Spleen (tissue), 11 donors: ENCODE measurements at regions not wholly inside any gene's neighbourhood (a gene's known extent, or its start where the extent isn't known, plus 50 kb on each side); places are given as distances from the start of the nearest gene placed in this dataset.

ENCODE experiments used
- DNase-seq: peaks from one replicate; pipeline ENCODE4 v3.0.0-alpha.2; 2020
- H3K27ac ChIP-seq, 8 donors: fragments of 200-600 bp; sonication (generic) in 7 of 8; 1 replicate in 4 of 8; 2 replicates in 4 of 8; pipeline versions ENCODE4 v1.5.0 to v1.8.0; 2016 to 2021; ENCODE audit warnings: inconsistent platforms in 4 of 8, mild to moderate bottlenecking in 4 of 8, moderate library complexity in 1 of 8
- H3K27me3 ChIP-seq, 7 donors: fragments of 200-600 bp; sonication (generic) in 6 of 7; replicated peaks in 1 of 7; 1 replicate in 4 of 7; 2 replicates in 3 of 7; pipeline versions ENCODE4 v1.5.0 to v1.8.0; 2016 to 2021; ENCODE audit warnings: inconsistent platforms in 3 of 7, mild to moderate bottlenecking in 1 of 7
- H3K36me3 ChIP-seq, 6 donors: fragments of 200-600 bp; sonication (generic) in 5 of 6; 1 replicate in 4 of 6; 2 replicates in 2 of 6; pipeline versions ENCODE4 v1.5.0 to v1.8.0; 2016 to 2021; ENCODE audit warnings: inconsistent platforms in 2 of 6
- H3K4me1 ChIP-seq, 6 donors: fragments of 200-600 bp; sonication (generic) in 5 of 6; 1 replicate in 3 of 6; 2 replicates in 3 of 6; pipeline versions ENCODE4 v1.5.0 to v1.8.0; 2016 to 2021; ENCODE audit warnings: inconsistent platforms in 3 of 6
- H3K4me3 ChIP-seq, 8 donors: fragments of 200-600 bp; sonication (generic) in 7 of 8; 1 replicate in 4 of 8; 2 replicates in 4 of 8; pipeline versions ENCODE4 v1.5.0 to v1.8.0; 2016 to 2021; ENCODE audit warnings: inconsistent platforms in 4 of 8, mild to moderate bottlenecking in 4 of 8, moderate library complexity in 2 of 8
- H3K9me3 ChIP-seq, 8 donors: fragments of 200-600 bp; sonication (generic) in 7 of 8; 1 replicate in 4 of 8; 2 replicates in 4 of 8; pipeline versions ENCODE4 v1.5.0 to v1.8.0; 2016 to 2021; ENCODE audit warnings: inconsistent platforms in 4 of 8
- CTCF ChIP-seq, 11 experiments: fragments of 200-600 bp in 7 of 11; fragments of 450-650 bp in 4 of 11; sonication (generic) in 4 of 11; IDR thresholded peaks in 8 of 11; conservative IDR thresholded peaks in 3 of 11; 1 replicate in 7 of 11; 2 replicates in 4 of 11; pipeline versions ENCODE4 v1.4.0 to v1.8.0; 2016 to 2021; ENCODE audit warnings: antibody characterized with exemption in 11 of 11, inconsistent platforms in 4 of 11, mild to moderate bottlenecking in 1 of 11
- POLR2A ChIP-seq, 3 donors: fragments of 450-650 bp; IDR thresholded peaks; one replicate each; pipeline ENCODE4 v1.5.1; 2017; ENCODE audit warnings: antibody characterized with exemption in 3 of 3, mild to moderate bottlenecking in 1 of 3
- POLR2AphosphoS5 ChIP-seq, 3 donors: sonication (generic); formaldehyde crosslinking; IDR thresholded peaks; one replicate each; pipeline ENCODE4 v1.5.1; 2017; ENCODE audit warnings: antibody characterized with exemption in 3 of 3
- WGBS, 5 donors: extraction: QIAGEN DNeasy Blood & Tissue Kit in 3 of 5; methylation state at CpG; one replicate each; pipeline versions ENCODE4 v1.1.5 to v1.1.7; 2013 to 2018; 5-methylcytosine and 5-hydroxymethylcytosine counted together
- intact Hi-C: fragments of 100-400 bp; cut with DNase I; formaldehyde crosslinking; loops from one replicate; pipeline ENCODE4 v1.15.0; 2023; ENCODE audit warnings: low total_unique reads
- donor health status: healthy with polysubstance abuse.
- donor health status: DM: no; HTN: no; CAD: no; lungs with moderate emphysema.
- donor health status: DM: no; HTN: no; CAD: no.
- donor health status: Bipolar disorder and iron deficiency.
- donor health status: healthy.
- donor health status: DM: no; HTN: no; CAD: no.
- donor health status: DM: yes; HTN: yes; CAD: no.

- Histone ChIP-seq H3K27ac (no peak overlapping the region), H3K36me3 (no peaks in the 10 kb centered on the region), H3K27me3 (no peaks in the 10 kb centered on the region), H3K4me3 (no peak overlapping the region), H3K4me1 (no peaks in the 10 kb centered on the region), H3K9me3 (peaks cover 0 to 32% (median 12%) of the 10 kb centered on the region in 8 donors)
- DNase-seq: no peak
- intact Hi-C loops: no loop called here
- WGBS, 5 donors: 86 to 92% (median 91%) methylated on average over 17 of the region's 17 CpGs
- no peak for TF ChIP-seq CTCF (IDR thresholded peaks at IDR 0.05 in 8 of 11, conservative IDR thresholded peaks at IDR 0.05 in 3 of 11)
- TF ChIP-seq POLR2A (IDR thresholded peaks at IDR 0.05): no peak
- no peak for TF ChIP-seq POLR2AphosphoS5 (IDR thresholded peaks at IDR 0.05)
These were observed 336.3 kb downstream of the IRX1 start for GRCh38 chr5:3931976-3932375.

- Histone ChIP-seq H3K9me3 (peaks cover 0 to 33% (median 24%) of the 10 kb centered on the region in 8 donors), H3K4me1 (no peaks in the 10 kb centered on the region), H3K36me3 (no peaks in the 10 kb centered on the region), H3K27ac (no peak overlapping the region), H3K4me3 (no peak overlapping the region), H3K27me3 (no peaks in the 10 kb centered on the region)
- no peak for DNase-seq
- intact Hi-C loops: no loop called here
- no peak for TF ChIP-seq POLR2AphosphoS5 (IDR thresholded peaks at IDR 0.05)
- 86 to 95% (median 91%) methylated on average over 4 of the region's 4 CpGs for WGBS, 5 donors
These were observed 337.9 kb downstream of the IRX1 start for GRCh38 chr5:3933536-3933935.

- no peak for DNase-seq
- no peak overlapping the region for H3K27ac ChIP-seq
- WGBS, 5 donors: 76 to 88% (median 81%) methylated on average over 2 of the region's 2 CpGs
- TF ChIP-seq POLR2AphosphoS5 (IDR thresholded peaks at IDR 0.05) (no peak), CTCF (IDR thresholded peaks at IDR 0.05 in 8 of 11, conservative IDR thresholded peaks at IDR 0.05 in 3 of 11) (no peak), POLR2A (IDR thresholded peaks at IDR 0.05) (no peak)
- H3K9me3 ChIP-seq: peaks cover 0 to 36% (median 27%) of the 10 kb centered on the region in 8 donors
- no peaks in the 10 kb centered on the region for H3K36me3 ChIP-seq
- no peak overlapping the region for H3K4me3 ChIP-seq
- intact Hi-C loops: no loop called here
- H3K27me3 ChIP-seq: no peaks in the 10 kb centered on the region
- no peaks in the 10 kb centered on the region for H3K4me1 ChIP-seq
These were observed 338.3 kb downstream of the IRX1 start for GRCh38 chr5:3933966-3934365.

- H3K36me3 ChIP-seq: no peaks in the 10 kb centered on the region
- no peaks in the 10 kb centered on the region for H3K4me1 ChIP-seq
- H3K9me3 ChIP-seq: peaks cover 0 to 49% (median 11%) of the 10 kb centered on the region in 8 donors
- DNase-seq: no peak
- intact Hi-C loops: no loop called here
- TF ChIP-seq CTCF (IDR thresholded peaks at IDR 0.05 in 8 of 11, conservative IDR thresholded peaks at IDR 0.05 in 3 of 11): no peak
- no peak for TF ChIP-seq POLR2A (IDR thresholded peaks at IDR 0.05)
- TF ChIP-seq POLR2AphosphoS5 (IDR thresholded peaks at IDR 0.05): no peak
- H3K27ac ChIP-seq: peak overlapping the region in 1 of 8 donors; percentile 58
- no peaks in the 10 kb centered on the region for H3K27me3 ChIP-seq
- no peak overlapping the region for H3K4me3 ChIP-seq
- WGBS, 5 donors: 66 to 85% (median 79%) methylated on average over 2 of the region's 2 CpGs
These were observed 348.2 kb downstream of the IRX1 start for GRCh38 chr5:3943859-3944258.

- intact Hi-C loops: no loop called here
- Histone ChIP-seq H3K4me1 (no peaks in the 10 kb centered on the region), H3K9me3 (peaks cover 0 to 42% (median 2%) of the 10 kb centered on the region in 8 donors), H3K4me3 (no peak overlapping the region), H3K27ac (no peak overlapping the region), H3K27me3 (no peaks in the 10 kb centered on the region), H3K36me3 (no peaks in the 10 kb centered on the region)
- no peak for TF ChIP-seq POLR2AphosphoS5 (IDR thresholded peaks at IDR 0.05)
- no peak for TF ChIP-seq POLR2A (IDR thresholded peaks at IDR 0.05)
- TF ChIP-seq CTCF (IDR thresholded peaks at IDR 0.05 in 8 of 11, conservative IDR thresholded peaks at IDR 0.05 in 3 of 11): no peak
- DNase-seq: no peak
- WGBS, 5 donors: 88 to 92% (median 92%) methylated on average over 13 of the region's 13 CpGs
These were observed 349.3 kb downstream of the IRX1 start for GRCh38 chr5:3944930-3945329.
